DOHH2 (cell line): ENCODE measurements at regions not wholly inside any gene's neighbourhood (a gene's known extent, or its start where the extent isn't known, plus 50 kb on each side); places are given as distances from the start of the nearest gene placed in this dataset.

Experiments used
- CTCF ChIP-seq: fragments of 200-600 bp; sonication (generic); IDR thresholded peaks from one replicate; pipeline ENCODE4 v1.5.1; 2014; ENCODE audit warnings: antibody characterized with exemption, mild to moderate bottlenecking, low read depth, low read length; ENCODE audit not compliant: poor library complexity, severe bottlenecking
- EZH2phosphoT487 ChIP-seq: fragments of 200-600 bp; sonication (generic); IDR thresholded peaks from 2 replicates; pipeline ENCODE4 v1.6.1; 2017; ENCODE audit warnings: borderline replicate concordance, mild to moderate bottlenecking, antibody characterized with exemption, low read length, moderate library complexity, mixed read lengths

GRCh38 chr21:25341981-25342380, 265.3 kb downstream of the MRPL39 start:
- TF ChIP-seq CTCF (no peak), EZH2phosphoT487 (no peak)
